HEK293 (cell line): ENCODE measurements at regions not wholly inside any gene's neighbourhood (a gene's known extent, or its start where the extent isn't known, plus 50 kb on each side); places are given as distances from the start of the nearest gene placed in this dataset.

Experiments
- CTCF ChIA-PET: fragments of 350-600 bp; formaldehyde crosslinking; extraction: SDS; loops from one replicate; lab custom pipeline; 2021; ENCODE audit warnings: antibody characterized with exemption; lab: Yijun Ruan, JAX
- POLR2A ChIA-PET: fragments of 300-600 bp; formaldehyde crosslinking; extraction: SDS; loops from one replicate; lab custom pipeline; 2020; ENCODE audit warnings: antibody characterized with exemption, inconsistent platforms; lab: Yijun Ruan, JAX
- H3K27ac ChIP-seq: fragments of 200-500 bp; sonication (Bioruptor generic); 2 replicates; pipeline ENCODE4 v1.5.1; 2014; ENCODE audit warnings: low read depth, low read length, control low read depth, inconsistent platforms; ENCODE audit errors: extremely low read depth
- H3K36me3 ChIP-seq, 2 experiments: fragments of 200-500 bp in 1 of 2; sonication (Bioruptor generic) in 1 of 2; 1 replicate in 1 of 2; 2 replicates in 1 of 2; pipeline ENCODE4 v1.5.1; 2014 to 2017; ENCODE audit warnings: inconsistent platforms in 2 of 2, low read length in 2 of 2; ENCODE audit not compliant: control insufficient read depth in 2 of 2, insufficient read depth in 1 of 2
- H3K4me1 ChIP-seq: fragments of 200-500 bp; sonication (Bioruptor generic); 2 replicates; pipeline ENCODE4 v1.5.1; 2014; ENCODE audit warnings: mild to moderate bottlenecking, low read length, inconsistent platforms; ENCODE audit not compliant: control insufficient read depth, insufficient read depth
- H3K4me3 ChIP-seq: 2 replicates; pipeline ENCODE4 v1.5.1; 2011; ENCODE audit warnings: low read depth, mild to moderate bottlenecking, control low read depth, low read length, moderate library complexity
- H3K9me3 ChIP-seq: fragments of 200-500 bp; sonication (Bioruptor generic); 2 replicates; pipeline ENCODE4 v1.5.1; 2014; ENCODE audit warnings: low read depth, low read length, inconsistent platforms; ENCODE audit not compliant: control insufficient read depth, insufficient read depth
- HOXA7 ChIP-seq: sonication (generic); formaldehyde crosslinking; IDR thresholded peaks from 2 replicates; pipeline ENCODE4 v1.8.1; 2022; ENCODE audit warnings: missing genetic modification reagents, borderline replicate concordance
- HOXC10 ChIP-seq: sonication (generic); formaldehyde crosslinking; IDR thresholded peaks from 2 replicates; pipeline ENCODE4 v1.8.1; 2023; ENCODE audit warnings: mild to moderate bottlenecking, missing genetic modification reagents
- KLF16 ChIP-seq: fragments of 450-650 bp; formaldehyde crosslinking; IDR thresholded peaks from 2 replicates; pipeline ENCODE4 v1.5.1; 2017; ENCODE audit warnings: missing biosample characterization, missing genetic modification characterization
- TSHZ1 ChIP-seq: fragments of 450-650 bp; formaldehyde crosslinking; IDR thresholded peaks from 2 replicates; pipeline ENCODE4 v1.5.1; 2016; ENCODE audit warnings: missing biosample characterization, missing genetic modification characterization, borderline replicate concordance
- ZBTB17 ChIP-seq: fragments of 450-650 bp; formaldehyde crosslinking; IDR thresholded peaks from 2 replicates; pipeline ENCODE4 v1.5.1; 2016; ENCODE audit warnings: missing biosample characterization, missing genetic modification characterization
- ZBTB20 ChIP-seq: fragments of 450-650 bp; formaldehyde crosslinking; IDR thresholded peaks from 2 replicates; pipeline ENCODE4 v1.5.1; 2016; ENCODE audit warnings: missing biosample characterization, missing genetic modification characterization
- ZFP69B ChIP-seq: fragments of 450-650 bp; formaldehyde crosslinking; IDR thresholded peaks from 2 replicates; pipeline ENCODE4 v1.5.1; 2016; ENCODE audit warnings: missing biosample characterization, missing genetic modification characterization
- ZNF121 ChIP-seq: fragments of 450-650 bp; formaldehyde crosslinking; IDR thresholded peaks from 2 replicates; pipeline ENCODE4 v1.5.1; 2016; ENCODE audit warnings: missing biosample characterization, missing genetic modification characterization
- ZNF184 ChIP-seq: fragments of 450-650 bp; IDR thresholded peaks from 2 replicates; pipeline ENCODE4 v1.5.1; 2018; ENCODE audit warnings: missing biosample characterization, mild to moderate bottlenecking, missing genetic modification characterization
- ZNF518A ChIP-seq: fragments of 450-650 bp; formaldehyde crosslinking; conservative IDR thresholded peaks from 2 replicates; pipeline ENCODE4 v1.5.1; 2016; ENCODE audit warnings: low read depth, missing biosample characterization, missing genetic modification characterization
- ZNF621 ChIP-seq: fragments of 450-650 bp; formaldehyde crosslinking; IDR thresholded peaks from 2 replicates; pipeline ENCODE4 v1.5.1; 2017; ENCODE audit warnings: missing biosample characterization, missing genetic modification characterization
- ZNF670 ChIP-seq: fragments of 450-650 bp; formaldehyde crosslinking; IDR thresholded peaks from 2 replicates; pipeline ENCODE4 v1.5.1; 2016; ENCODE audit warnings: missing biosample characterization, missing genetic modification characterization, low read depth
- ZNF707 ChIP-seq: fragments of 450-650 bp; formaldehyde crosslinking; IDR thresholded peaks from 2 replicates; pipeline ENCODE4 v1.5.1; 2016; ENCODE audit warnings: missing biosample characterization, missing genetic modification characterization
- ZNF785 ChIP-seq: fragments of 450-650 bp; formaldehyde crosslinking; IDR thresholded peaks from 2 replicates; pipeline ENCODE4 v1.5.1; 2016; ENCODE audit warnings: missing biosample characterization, missing genetic modification characterization
- ZSCAN30 ChIP-seq: fragments of 450-650 bp; IDR thresholded peaks from 2 replicates; pipeline ENCODE4 v1.5.1; 2018; ENCODE audit warnings: missing biosample characterization, mild to moderate bottlenecking, missing genetic modification characterization, moderate library complexity
- TF ChIP-seq, protein P1 (sequence below): fragments of 450-650 bp; formaldehyde crosslinking; IDR thresholded peaks from 2 replicates; pipeline ENCODE4 v1.5.1; 2016; ENCODE audit warnings: missing biosample characterization, missing genetic modification characterization, borderline replicate concordance
- TF ChIP-seq, protein P2 (sequence below): fragments of 450-650 bp; formaldehyde crosslinking; IDR thresholded peaks from 2 replicates; pipeline ENCODE4 v1.5.1; 2016; ENCODE audit warnings: missing biosample characterization, missing genetic modification characterization
- TF ChIP-seq, protein P3 (sequence below): fragments of 450-650 bp; formaldehyde crosslinking; IDR thresholded peaks from 2 replicates; pipeline ENCODE4 v1.5.1; 2016; ENCODE audit warnings: missing biosample characterization, missing genetic modification characterization

DNA sequence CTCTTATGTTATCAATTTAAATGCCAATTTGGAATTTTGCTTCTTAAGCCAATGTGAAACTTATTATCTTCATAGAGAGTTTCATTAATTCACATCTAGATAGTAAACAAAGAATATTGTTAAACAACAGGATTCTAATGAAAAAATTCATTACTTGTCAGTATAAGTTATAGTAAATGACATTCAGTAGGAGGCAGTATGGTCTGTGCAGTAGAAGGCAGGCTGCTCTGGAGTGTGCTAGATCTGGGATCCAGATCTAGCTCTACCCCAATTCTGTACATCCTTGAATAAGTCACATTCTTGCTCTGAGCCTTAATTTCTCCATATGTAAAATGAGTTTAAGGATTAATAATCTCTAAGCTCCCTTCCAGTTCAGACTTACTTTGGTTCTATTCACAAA lies 202.7 kb upstream of the POU3F4 start:
- H3K27ac ChIP-seq = no peak overlapping the region
- H3K9me3 ChIP-seq = no peaks in the 10 kb centered on the region; the same call in none of the 2 replicates
- CTCF ChIA-PET = no interaction called here
- POLR2A ChIA-PET = no interaction called here
- H3K4me1 ChIP-seq = no peaks in the 10 kb centered on the region
- TF ChIP-seq ZNF785 (tag by site-specific recombination) = no peak
- no peak for TF ChIP-seq ZNF670
- no peak for TF ChIP-seq ZNF121 (tag by site-specific recombination)
- TF ChIP-seq ZFP69B (tag by site-specific recombination) = no peak
- no peak for TF ChIP-seq ZNF707
- no peak for TF ChIP-seq ZNF621
- TF ChIP-seq TSHZ1 = no peak
- TF ChIP-seq, protein P1, sequence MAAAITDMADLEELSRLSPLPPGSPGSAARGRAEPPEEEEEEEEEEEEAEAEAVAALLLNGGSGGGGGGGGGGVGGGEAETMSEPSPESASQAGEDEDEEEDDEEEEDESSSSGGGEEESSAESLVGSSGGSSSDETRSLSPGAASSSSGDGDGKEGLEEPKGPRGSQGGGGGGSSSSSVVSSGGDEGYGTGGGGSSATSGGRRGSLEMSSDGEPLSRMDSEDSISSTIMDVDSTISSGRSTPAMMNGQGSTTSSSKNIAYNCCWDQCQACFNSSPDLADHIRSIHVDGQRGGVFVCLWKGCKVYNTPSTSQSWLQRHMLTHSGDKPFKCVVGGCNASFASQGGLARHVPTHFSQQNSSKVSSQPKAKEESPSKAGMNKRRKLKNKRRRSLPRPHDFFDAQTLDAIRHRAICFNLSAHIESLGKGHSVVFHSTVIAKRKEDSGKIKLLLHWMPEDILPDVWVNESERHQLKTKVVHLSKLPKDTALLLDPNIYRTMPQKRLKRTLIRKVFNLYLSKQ = no peak
- no peak for TF ChIP-seq HOXA7 (CRISPR knock-in tag)
- TF ChIP-seq ZBTB17 (tag by site-specific recombination) = no peak
- TF ChIP-seq, protein P2, sequence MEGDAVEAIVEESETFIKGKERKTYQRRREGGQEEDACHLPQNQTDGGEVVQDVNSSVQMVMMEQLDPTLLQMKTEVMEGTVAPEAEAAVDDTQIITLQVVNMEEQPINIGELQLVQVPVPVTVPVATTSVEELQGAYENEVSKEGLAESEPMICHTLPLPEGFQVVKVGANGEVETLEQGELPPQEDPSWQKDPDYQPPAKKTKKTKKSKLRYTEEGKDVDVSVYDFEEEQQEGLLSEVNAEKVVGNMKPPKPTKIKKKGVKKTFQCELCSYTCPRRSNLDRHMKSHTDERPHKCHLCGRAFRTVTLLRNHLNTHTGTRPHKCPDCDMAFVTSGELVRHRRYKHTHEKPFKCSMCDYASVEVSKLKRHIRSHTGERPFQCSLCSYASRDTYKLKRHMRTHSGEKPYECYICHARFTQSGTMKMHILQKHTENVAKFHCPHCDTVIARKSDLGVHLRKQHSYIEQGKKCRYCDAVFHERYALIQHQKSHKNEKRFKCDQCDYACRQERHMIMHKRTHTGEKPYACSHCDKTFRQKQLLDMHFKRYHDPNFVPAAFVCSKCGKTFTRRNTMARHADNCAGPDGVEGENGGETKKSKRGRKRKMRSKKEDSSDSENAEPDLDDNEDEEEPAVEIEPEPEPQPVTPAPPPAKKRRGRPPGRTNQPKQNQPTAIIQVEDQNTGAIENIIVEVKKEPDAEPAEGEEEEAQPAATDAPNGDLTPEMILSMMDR (tag by site-specific recombination) = no peak
- no peak for TF ChIP-seq HOXC10 (CRISPR knock-in tag)
- TF ChIP-seq ZNF184 = no peak
- no peak for TF ChIP-seq KLF16 (tag by site-specific recombination)
- TF ChIP-seq ZSCAN30 (tag by site-specific recombination) = no peak
- TF ChIP-seq ZNF518A = no peak
- TF ChIP-seq, protein P3, sequence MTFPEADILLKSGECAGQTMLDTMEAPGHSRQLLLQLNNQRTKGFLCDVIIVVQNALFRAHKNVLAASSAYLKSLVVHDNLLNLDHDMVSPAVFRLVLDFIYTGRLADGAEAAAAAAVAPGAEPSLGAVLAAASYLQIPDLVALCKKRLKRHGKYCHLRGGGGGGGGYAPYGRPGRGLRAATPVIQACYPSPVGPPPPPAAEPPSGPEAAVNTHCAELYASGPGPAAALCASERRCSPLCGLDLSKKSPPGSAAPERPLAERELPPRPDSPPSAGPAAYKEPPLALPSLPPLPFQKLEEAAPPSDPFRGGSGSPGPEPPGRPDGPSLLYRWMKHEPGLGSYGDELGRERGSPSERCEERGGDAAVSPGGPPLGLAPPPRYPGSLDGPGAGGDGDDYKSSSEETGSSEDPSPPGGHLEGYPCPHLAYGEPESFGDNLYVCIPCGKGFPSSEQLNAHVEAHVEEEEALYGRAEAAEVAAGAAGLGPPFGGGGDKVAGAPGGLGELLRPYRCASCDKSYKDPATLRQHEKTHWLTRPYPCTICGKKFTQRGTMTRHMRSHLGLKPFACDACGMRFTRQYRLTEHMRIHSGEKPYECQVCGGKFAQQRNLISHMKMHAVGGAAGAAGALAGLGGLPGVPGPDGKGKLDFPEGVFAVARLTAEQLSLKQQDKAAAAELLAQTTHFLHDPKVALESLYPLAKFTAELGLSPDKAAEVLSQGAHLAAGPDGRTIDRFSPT (tag by site-specific recombination) = no peak
- no peak for TF ChIP-seq ZBTB20 (tag by site-specific recombination)
- TF ChIP-seq, all 188 proteins: peak for 0
- Histone ChIP-seq H3K36me3 (no peaks in the 10 kb centered on the region), H3K4me3 (no peak overlapping the region)
